Stimulated activated CD4-positive, alpha-beta T cell treated with anti-CD3 and anti-CD28 coated beads, Interleukin-2, amount 100 ng/mL, for 24 hours (primary cell): ENCODE measurements at regions not wholly inside any gene's neighbourhood (a gene's known extent, or its start where the extent isn't known, plus 50 kb on each side); places are given as distances from the start of the nearest gene placed in this dataset.
A peak's percentile ranks its signal among the peaks of the same experiment; 100 is the strongest.
"Not testable (repeated sequence)": the region's sequence is repeated elsewhere in the genome, so short reads cannot be mapped to it uniquely, and the experiment has no call there.

Source experiments
- DNase-seq, 2 donors: peaks; one replicate each; pipeline ENCODE4 v3.0.0-alpha.2; 2020

DNA sequence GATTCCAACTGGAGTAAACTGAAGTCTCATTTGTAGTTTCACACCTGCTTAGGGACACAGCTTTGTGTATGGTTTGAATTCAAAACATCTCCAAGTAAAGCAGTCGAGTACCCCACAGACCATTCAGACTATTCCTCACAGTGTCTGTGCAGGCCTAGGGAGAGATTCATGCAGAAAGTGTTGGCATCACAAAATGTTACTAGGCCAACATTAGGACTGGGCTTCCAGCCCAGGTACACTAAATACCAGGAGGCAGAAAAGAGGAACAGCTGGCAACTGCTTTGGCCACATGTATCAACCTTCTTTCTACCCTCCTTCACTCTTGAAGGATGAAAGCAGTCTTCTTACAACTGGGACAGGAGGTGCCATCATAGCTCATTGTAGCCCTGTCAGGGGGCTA is 270.4 kb upstream of the TMEFF2 start:
- DNase-seq: no peak

DNA sequence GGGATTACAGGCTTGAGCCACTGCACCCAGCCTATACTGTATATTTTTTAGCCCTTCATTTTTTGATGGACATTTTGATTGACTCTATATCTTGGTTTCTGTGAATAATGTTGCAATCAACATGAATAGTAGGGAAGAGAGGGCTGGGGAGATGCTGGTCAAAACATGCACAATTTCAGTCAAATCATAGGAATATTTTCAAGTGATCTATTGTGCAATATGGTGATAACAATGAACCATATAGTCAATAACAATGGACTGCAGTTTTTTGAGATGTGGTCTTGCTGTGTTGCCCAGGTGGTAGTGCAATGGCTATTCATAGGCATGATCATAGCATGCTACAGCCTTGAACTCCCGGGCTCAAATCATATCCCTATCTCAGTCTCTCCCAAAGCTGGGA is 264.7 kb upstream of the TMEFF2 start:
- no peak for DNase-seq

DNA sequence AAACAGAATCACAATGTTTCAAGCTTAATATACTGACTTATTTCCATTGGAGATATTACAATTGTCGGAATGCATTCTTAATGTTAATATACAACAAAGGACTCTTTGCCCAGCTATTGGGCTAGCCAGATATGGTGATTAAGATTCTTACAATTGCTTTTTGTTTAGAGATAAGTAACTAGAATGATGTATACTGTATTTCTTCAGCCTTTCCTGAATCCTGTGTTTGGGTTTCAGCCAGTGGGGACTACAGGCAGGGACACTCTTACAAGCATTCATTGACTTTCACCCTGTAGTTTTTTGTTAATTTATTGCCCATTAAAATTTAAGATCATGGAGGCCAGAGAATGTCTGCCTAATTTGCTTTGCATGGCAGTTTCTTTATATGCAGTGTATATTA is 254.1 kb upstream of the TMEFF2 start:
- no peak for DNase-seq

DNA sequence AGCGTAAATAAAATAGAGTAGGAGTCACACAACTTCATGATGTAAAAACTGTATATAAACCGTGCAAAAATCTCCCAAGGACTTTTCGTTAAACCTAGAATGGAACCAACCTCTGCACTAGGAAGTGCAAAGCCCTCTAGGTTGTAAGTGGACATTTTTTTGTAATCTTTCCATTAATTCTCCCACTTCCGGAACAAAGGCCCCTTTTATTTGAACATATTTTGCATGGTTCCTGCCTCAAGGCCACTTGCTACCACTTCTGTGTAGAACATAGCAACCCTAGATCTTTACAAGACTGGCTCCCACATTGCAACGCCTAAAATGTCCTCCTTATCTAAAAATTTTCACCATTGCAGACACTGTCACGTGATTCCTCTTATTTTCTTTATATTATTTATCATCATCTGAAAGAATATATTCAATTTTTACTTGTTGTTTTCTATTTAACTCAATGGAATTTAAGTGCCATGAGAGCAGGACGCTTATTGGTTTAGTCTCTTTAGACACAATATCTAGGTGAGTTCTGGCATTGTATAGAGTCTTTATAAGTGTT is 249.6 kb upstream of the TMEFF2 start:
- no peak for DNase-seq

DNA sequence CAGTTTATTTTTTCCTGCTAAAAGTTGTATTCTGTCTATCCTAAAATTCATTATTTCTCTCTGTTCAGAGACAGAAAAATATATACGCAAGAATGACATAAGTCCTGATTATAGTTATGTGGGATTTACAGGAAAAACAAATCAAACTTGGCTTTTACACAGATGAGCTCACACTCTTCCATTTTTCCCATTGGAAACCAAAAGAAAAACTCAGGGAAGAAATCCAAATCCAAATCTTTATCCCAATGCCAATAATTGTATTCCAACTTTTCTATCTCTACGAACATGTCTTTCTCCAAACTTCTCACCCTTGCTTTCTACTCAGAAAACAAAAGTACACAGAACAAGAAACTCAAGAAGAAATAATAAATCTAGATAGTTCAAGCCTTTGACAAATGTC is 249.1 kb upstream of the TMEFF2 start:
- DNase-seq: no peak

DNA sequence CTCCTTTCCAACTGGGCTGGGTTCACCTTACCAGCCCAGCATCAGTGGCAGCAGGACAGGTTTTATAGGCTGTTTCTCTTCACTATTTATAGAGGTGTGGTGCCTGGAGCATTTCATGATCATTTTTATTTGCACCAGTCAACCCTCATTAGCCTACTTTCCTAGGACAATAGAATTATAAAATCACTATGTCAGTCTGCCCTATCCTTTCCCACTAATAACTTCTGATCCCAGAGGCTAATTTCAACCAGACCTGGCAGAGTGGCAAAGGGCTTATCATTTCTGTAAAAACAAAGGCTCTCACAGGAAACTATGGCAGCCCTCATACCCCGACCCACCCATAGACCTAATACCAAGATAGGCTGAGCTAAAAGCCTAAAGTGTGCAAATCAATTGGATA is 243.5 kb upstream of the TMEFF2 start:
- DNase-seq: no peak

DNA sequence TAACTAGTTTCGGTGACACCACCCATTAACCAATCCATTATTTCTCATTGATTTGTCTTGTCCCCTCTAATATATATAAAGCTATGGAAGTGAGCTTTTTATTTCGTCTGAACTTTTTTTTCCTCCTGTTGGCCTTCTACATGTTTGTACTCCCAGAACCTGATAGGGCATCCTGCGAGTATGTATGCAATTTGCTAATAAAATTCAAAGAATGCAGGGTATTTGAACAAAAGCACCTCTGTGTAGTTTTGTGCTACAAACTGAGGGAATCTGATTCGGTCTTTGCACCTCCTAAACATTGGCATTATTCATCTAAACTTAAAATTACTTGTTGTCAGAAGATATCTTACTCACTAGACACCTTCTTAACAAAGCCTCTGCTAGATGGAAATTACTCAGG is 242.9 kb upstream of the TMEFF2 start:
- DNase-seq: no peak

DNA sequence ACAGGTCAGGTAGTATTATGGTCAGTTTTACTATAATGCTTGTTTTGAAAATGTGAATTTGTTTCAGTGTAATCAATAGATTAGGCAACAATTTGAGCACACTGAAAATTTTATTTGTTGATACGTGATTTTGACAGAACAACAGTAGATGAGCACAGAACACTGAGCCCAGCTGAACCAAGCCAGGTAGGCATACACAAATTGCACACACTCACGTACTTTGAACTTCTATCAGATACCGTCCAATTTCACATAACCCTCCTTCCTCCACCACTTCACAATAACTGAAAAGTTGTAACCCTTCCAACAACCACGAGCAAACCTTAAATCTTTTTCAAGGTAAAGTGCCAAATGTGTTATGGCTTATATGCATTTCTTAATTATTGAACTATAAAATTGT is 229.5 kb upstream of the TMEFF2 start:
- DNase-seq: no peak

DNA sequence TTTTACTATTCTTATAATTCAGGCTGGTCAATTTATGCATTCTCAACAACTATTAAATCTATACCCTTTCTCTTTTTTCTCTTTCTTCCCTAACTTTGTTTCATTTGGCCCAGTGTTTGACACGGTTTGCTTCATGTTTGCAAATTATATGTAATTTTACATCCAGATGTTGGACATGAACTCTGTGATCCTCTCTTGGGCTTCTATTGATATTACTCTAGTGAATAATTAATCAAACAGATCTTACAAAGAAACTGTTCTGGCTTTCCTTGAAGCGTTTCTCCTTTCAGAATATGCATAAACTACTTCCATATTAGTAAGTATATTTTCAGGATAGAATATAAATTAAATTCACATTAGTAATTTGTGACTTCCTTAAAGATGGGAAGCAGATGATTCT is 225.1 kb upstream of the TMEFF2 start:
- no peak for DNase-seq

DNA sequence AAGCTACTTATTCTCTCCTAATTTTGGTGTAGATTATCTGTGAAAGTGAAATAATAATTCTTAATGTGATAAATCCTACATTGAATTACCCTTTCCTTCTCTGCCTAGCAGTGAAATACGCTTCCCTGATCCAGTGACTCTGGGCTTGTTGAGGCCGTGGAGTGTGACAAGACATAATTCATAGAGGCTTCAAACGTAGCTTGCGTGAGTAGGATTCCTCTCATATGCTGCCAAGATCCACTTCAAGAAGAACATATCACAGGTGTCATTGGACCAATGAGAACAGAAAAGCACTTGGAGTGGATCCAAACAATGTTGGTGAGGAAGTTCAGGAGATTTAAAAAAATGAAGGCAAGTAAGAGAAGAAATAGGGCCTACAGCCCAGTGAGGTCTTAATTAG is 221.3 kb upstream of the TMEFF2 start:
- DNase-seq: no peak

DNA sequence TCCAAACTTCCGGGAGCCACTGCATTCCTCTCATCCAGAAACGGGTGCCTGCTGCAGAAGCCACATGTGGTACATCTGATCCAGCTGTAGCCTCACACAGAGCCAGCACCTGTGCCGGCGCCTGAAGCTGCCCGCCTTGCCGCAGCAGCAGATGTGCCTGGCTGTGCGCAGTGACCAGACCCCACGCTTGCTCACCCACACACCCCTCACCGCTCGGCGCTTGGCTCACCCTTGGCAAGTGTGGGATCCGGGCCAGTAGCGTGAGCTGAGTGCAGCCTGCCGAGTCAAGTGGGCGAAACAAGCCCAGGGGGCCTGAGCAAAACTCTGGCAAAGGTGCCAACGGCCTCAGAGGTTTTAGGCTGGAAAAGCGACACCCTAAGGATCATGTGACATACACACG is 220.1 kb upstream of the TMEFF2 start:
- peak in 1 of 2 donors; percentile 14 for DNase-seq

DNA sequence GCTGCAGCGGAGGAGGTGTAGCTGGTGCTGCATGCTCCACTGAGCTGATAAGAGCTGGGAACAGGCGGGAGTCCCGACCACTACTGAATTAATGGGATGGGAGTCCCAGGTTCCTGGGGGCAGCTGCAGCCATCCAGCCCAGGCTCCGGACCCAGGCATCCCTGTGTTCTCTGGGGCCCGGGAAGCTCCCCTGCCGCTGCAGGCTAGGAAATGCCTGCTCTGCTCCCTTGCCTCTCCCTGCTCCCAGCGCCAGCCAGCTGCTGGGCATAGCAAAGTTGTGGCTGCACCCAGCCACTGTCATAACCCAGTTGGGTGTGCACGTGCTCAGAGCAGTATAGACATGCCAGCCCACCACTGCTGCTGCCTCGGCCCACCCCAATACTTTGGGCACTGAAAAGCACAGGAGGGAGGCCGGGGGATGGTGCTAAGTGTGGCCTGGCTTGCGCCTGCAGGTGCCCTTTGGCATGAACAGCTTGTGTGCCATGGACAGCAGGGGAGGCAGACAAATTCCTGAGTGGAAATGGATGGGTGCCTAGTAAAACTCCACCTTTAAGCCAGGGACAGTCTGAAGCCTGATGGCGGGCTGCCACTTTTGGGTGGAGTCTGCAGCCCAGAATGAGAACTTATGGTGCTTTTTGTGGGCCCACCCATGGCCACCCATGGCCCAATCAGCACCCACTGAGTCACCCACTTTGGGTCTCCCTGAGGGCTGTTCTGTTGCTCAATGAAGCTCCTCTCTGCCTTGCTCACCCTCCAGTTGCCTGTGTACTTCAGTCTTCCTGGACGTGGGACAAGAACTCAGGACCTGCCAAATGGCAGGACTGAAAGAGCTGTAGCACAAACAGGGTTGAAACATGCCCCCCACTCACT is 219.3 kb upstream of the TMEFF2 start:
- no peak for DNase-seq

DNA sequence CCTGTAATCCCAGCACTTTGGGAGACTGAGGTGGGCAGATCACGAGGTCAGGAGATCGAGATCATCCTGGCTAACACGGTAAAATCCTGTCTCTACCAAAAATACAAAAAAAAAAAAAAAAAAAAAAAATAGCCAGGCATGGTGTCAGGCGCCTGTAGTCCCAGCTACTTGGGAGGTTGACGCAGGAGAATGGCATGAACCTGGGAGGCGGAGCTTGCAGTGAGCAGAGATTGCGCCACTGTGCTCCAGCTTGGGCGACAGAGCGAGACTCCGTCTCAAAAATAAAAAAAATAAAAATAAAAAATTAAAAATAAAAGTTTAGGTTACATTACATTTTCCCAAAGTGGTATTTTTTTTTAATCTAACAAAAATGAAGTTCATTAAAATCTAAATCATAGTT is 218.1 kb upstream of the TMEFF2 start:
- not testable (repeated sequence) for DNase-seq

DNA sequence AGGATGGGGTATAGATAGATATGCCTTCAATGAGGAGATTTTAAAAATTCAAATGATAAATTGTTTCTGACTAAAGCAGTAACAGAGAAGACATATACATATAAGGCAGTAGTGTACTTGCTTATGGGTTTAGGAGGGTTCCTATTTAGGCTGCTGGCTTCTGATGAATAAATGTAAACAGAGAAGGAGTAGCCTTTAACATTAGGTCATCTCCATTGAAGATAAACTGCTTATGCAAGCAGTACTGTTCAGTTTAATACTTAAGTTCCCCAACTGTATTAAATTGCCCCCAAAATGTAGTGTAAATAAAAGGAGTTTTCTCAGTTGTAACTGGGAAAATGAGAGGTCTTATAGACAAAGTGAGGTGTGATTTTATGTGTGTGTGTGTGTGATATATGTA is 217.7 kb upstream of the TMEFF2 start:
- no peak for DNase-seq

DNA sequence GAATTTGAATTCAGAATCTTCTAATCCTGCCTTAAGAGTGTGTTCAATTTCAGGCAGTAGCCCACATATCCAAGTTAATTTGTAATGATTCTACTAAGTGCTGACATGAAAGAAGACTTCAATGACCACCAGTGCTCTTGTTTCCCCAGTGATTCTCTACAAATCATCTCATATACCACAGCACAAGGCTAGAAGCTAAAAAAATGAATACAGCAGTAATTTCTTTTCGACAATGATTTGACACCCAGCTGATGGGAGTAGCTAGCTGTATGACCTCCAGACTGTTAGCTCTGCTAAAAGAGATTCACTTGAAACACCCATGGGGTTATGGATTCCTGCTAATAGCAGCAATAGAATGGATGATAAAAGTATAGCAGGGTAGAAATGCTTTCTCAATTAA is 217.0 kb upstream of the TMEFF2 start:
- DNase-seq: no peak

DNA sequence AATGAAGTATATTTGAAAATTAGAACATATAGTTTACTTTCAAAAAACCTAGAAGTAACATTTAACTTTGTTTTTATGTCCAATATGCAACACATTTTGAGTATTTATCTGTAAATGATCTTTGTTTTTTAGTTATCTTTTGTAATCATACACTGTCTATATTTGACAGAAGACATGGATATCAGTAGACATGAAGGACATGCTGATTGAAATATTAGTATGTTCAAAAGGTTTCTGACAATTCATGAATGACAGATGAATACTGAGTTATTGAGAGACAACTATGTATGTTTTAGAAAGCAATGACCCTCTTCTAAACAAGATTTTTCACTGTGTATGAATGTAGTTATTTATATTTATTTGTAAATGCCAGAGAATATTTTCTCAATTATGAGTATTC is 215.6 kb upstream of the TMEFF2 start:
- no peak for DNase-seq

DNA sequence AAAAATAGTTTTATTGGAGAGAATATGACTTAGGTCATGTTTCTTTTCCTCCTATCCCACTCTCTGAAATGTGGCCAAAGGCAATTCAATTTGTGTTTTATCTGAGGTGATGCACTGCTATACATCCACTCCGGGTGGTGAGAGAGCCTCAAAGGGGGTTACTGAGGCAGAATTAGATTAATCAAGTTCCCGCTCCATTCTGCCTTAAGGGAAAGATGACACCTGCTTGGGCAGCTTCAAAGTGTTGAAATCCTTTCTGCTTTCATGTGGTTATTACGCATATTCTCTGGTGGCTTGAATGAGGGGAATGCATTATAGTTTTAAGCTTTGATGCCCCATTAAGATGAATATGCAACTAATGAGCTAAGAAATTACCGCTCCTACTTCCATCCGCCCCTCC is 213.0 kb upstream of the TMEFF2 start:
- no peak for DNase-seq

DNA sequence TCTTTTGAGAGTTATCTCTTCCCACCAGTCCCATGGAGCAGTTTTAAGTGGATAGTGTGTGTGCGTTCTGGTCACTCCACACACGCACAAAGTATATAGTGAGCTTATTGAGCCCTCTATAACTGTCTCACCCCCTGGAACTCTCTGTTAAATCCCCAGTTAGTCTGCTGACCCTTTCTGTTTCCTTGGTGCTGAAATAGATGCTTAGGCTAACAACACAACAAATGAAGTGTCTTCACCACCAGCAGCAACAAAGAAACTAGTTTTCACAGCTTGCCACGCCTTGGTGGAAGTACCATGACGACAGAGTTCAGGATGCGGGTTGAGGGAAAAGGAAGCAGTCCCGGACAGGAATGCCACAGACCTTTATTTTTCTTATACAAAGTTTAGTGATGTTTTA is 203.5 kb upstream of the TMEFF2 start:
- DNase-seq: no peak

DNA sequence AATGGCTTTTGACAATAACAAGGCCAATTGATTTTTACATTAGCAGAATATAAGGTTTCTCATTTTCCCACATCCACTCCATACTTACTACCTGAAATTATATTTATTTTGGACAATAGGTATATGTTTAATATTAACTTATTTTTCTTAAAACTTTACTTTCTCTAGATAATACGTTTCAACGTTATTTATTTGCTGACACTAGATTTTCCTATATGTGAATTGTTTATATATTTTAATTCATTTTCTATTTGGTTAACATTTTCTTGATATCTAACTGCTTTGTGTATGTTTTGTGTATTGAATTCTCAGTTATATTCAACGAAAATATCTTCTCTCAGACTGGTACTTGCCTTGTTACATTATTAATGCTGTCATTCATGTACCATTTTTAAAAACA is 199.9 kb upstream of the TMEFF2 start:
- no peak for DNase-seq

DNA sequence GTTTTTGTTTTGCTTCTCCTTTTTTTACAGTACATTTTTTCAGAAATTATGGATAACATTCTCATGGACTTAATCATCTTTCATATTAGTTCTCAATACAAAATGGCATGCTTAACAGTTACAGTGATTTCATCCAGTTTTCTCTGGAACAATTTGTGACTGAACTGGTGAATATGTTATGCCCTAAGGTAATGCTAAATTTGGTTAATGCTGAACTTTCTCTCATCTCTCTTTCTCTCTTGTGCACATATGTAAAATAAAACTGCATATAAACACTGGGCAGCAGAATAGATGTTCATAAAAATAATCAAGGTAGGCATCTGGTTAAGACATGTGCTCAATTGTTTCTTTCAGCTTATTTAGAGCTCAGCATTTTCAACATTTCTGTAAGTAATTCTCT is 196.3 kb upstream of the TMEFF2 start:
- DNase-seq: no peak

DNA sequence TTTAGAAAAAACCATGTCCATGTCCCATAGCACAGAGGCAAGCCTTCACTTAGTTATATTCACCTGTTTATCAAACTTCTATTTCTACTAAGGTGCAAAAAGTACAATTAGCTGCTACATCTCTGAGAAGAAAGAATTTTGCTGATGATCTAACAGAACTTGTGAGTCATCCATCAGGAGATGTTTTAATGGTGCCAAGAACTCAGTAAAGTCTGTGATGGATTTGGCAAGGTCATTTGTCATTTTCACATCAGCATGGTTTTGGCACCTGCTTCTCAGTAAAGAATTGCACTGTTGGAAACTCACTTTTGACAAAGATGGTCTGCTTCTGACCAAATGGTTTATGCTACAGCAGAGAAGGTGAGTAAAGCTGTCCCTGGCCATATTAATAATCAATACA is 195.7 kb upstream of the TMEFF2 start:
- no peak for DNase-seq

DNA sequence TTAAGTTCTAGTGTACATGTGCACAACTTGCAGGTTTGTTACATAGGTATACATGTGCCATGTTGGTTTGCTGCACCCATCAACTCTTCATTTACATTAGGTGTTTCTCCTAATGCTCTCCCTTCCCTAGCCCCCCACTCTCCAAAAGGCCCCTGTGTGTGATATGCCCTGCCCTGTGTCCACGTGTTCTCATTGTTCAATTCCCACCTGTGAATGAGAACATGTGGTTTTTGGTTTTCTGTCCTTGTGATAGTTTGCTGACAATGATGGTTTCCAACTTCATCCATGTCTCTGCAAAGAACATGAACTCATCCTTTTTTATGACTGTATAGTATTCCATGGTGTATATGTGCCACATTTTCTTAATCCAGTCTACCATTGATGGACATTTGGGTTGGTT is 189.5 kb upstream of the TMEFF2 start:
- not testable (repeated sequence) for DNase-seq

DNA sequence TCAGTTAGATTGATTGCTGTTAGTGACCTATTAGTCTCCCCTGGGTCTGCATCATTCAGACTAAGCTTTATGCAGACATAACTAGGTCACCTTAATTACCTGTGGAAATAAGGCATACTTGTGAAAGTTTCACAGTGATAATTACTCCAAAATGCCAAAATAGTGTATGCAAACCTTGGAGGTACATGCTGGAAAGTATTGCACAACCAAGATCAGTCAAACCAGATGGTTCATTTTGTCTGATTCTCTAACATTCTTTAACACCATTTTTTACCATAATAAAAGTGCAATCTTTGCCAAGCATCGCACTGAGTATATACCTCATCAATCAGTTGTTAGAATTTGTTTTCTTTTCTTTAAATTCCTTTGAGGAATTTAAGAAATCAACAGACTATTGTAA is 186.3 kb upstream of the TMEFF2 start:
- DNase-seq: no peak

DNA sequence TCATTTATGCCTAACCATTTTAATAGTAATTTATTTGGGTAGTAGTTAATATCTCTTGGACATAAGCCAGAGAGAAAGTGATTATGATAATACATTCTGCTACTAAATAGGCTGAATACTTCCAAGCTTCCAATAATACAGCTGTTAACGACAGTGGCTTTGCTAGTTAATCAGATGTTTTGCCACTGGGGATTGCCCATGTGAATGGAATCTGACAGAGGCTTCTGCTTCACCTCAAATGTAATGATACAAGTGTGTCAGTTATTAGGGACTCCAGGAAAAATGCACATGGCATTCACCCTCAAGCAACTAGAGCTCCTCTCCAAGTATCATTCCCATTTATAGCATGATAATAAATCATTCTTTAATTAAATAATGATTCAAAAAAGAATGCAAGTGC is 185.0 kb upstream of the TMEFF2 start:
- no peak for DNase-seq

DNA sequence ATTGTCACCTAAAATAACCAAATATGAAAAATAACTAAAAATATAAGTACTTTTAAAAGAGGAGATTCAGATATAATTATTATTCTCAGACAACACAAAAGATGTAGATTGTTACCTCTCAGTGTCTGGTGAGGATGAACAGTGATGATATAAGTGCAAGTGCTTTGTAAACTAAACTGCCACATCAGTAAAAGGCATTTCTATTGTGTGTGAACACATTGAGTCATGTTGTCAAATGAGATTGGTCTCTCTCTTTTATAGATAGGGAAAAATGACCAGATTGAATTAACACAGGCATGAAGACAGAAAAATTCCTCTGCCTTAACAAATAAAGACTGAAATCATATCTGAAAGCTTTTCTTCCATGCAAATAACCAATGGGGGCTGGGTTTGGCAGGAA is 182.4 kb upstream of the TMEFF2 start:
- no peak for DNase-seq
